Lung (tissue), 11 donors: ENCODE measurements at regions not wholly inside any gene's neighbourhood (a gene's known extent, or its start where the extent isn't known, plus 50 kb on each side); places are given as distances from the start of the nearest gene placed in this dataset.

ENCODE experiments used
- ATAC-seq: fragments of 200-7000 bp; cut with Tn5 transposase; one replicate; pipeline ENCODE4 v1.9.1; 2020; ENCODE audit warnings: moderate number of reproducible peaks; ENCODE audit not compliant: insufficient read depth, low FRiP score
- DNase-seq, 3 donors: peaks; one replicate each; pipeline ENCODE4 v3.0.0-alpha.2; 2013 to 2017
- H3K27ac ChIP-seq, 2 donors: one replicate each; pipeline ENCODE4 v1.5.1; 2013; ENCODE audit warnings: mild to moderate bottlenecking in 2 of 2, moderate library complexity in 2 of 2, control low read depth in 1 of 2, inconsistent platforms in 1 of 2, low read depth in 1 of 2, low read length in 1 of 2
- H3K27me3 ChIP-seq, 3 donors: one replicate each; pipeline ENCODE4 v1.5.1; 2013; ENCODE audit warnings: low read length in 2 of 3; ENCODE audit not compliant: control insufficient read depth in 3 of 3, insufficient read depth in 3 of 3
- H3K36me3 ChIP-seq, 4 donors: one replicate each; pipeline ENCODE4 v1.5.1; 2013; ENCODE audit warnings: low read length in 4 of 4, mild to moderate bottlenecking in 1 of 4, moderate library complexity in 1 of 4; ENCODE audit not compliant: control insufficient read depth in 4 of 4, insufficient read depth in 4 of 4
- H3K4me1 ChIP-seq, 5 donors: one replicate each; pipeline ENCODE4 v1.5.1; 2013; ENCODE audit warnings: low read length in 5 of 5, mild to moderate bottlenecking in 2 of 5, moderate library complexity in 1 of 5; ENCODE audit not compliant: control insufficient read depth in 5 of 5, insufficient read depth in 5 of 5
- H3K4me3 ChIP-seq: one replicate; pipeline ENCODE4 v1.5.1; 2013; ENCODE audit warnings: mild to moderate bottlenecking, control low read depth, moderate library complexity
- H3K9ac ChIP-seq, 2 donors: one replicate each; pipeline ENCODE4 v1.5.1; 2013; ENCODE audit warnings: low read length in 2 of 2, control low read depth in 1 of 2; ENCODE audit not compliant: insufficient read depth in 1 of 2
- H3K9me3 ChIP-seq, 4 donors: one replicate each; pipeline ENCODE4 v1.5.1; 2013; ENCODE audit warnings: low read length in 3 of 4, mild to moderate bottlenecking in 1 of 4, moderate library complexity in 1 of 4; ENCODE audit not compliant: control insufficient read depth in 4 of 4, insufficient read depth in 3 of 4
- WGBS, 2 donors: extraction: QIAGEN DNeasy Blood & Tissue Kit; methylation state at CpG; one replicate each; pipeline ENCODE4 v1.1.7; 2013; 5-methylcytosine and 5-hydroxymethylcytosine counted together
- TF ChIP-seq, protein P1 (sequence below): IDR thresholded peaks from 2 replicates; pipeline ENCODE4 v1.5.1; 2012; ENCODE audit warnings: mild to moderate bottlenecking; ENCODE audit errors: control extremely low read depth, extremely low read depth
- donor health status: control.
- donor health status: control.
- donor health status: Bipolar disorder and iron deficiency.
- donor health status: healthy.
- donor health status: DM: yes; HTN: yes; CAD: no.

- Histone ChIP-seq H3K4me3 (no peak overlapping the region), H3K9ac (no peak overlapping the region), H3K27me3 (no peaks in the 10 kb centered on the region), H3K27ac (no peak overlapping the region), H3K36me3 (no peaks in the 10 kb centered on the region), H3K9me3 (peaks cover 0 to 7% (median 3%) of the 10 kb centered on the region in 4 donors), H3K4me1 (no peaks in the 10 kb centered on the region)
- TF ChIP-seq, protein P1, sequence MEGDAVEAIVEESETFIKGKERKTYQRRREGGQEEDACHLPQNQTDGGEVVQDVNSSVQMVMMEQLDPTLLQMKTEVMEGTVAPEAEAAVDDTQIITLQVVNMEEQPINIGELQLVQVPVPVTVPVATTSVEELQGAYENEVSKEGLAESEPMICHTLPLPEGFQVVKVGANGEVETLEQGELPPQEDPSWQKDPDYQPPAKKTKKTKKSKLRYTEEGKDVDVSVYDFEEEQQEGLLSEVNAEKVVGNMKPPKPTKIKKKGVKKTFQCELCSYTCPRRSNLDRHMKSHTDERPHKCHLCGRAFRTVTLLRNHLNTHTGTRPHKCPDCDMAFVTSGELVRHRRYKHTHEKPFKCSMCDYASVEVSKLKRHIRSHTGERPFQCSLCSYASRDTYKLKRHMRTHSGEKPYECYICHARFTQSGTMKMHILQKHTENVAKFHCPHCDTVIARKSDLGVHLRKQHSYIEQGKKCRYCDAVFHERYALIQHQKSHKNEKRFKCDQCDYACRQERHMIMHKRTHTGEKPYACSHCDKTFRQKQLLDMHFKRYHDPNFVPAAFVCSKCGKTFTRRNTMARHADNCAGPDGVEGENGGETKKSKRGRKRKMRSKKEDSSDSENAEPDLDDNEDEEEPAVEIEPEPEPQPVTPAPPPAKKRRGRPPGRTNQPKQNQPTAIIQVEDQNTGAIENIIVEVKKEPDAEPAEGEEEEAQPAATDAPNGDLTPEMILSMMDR = no peak
- no peak for DNase-seq
- WGBS, 2 donors = 86 to 89% methylated on average over 6 of the region's 6 CpGs
- ATAC-seq = no peak
Observed at GRCh38 chr22:47797342-47797945, 1035.0 kb downstream of the TBC1D22A start.

GRCh38 chr22:47796128-47796908 lies 1033.9 kb downstream of the TBC1D22A start:
- no peak overlapping the region for H3K27ac ChIP-seq
- WGBS, 2 donors = 93% methylated on average over 11 of the region's 11 CpGs
- H3K4me1 ChIP-seq = no peaks in the 10 kb centered on the region
- H3K4me3 ChIP-seq = no peak overlapping the region
- H3K27me3 ChIP-seq = no peaks in the 10 kb centered on the region
- DNase-seq (no peak), ATAC-seq (no peak)
- H3K36me3 ChIP-seq = no peaks in the 10 kb centered on the region
- no peak overlapping the region for H3K9ac ChIP-seq
- H3K9me3 ChIP-seq = peaks cover 0 to 7% (median 3%) of the 10 kb centered on the region in 4 donors
- TF ChIP-seq, protein P1 = no peak

DNA sequence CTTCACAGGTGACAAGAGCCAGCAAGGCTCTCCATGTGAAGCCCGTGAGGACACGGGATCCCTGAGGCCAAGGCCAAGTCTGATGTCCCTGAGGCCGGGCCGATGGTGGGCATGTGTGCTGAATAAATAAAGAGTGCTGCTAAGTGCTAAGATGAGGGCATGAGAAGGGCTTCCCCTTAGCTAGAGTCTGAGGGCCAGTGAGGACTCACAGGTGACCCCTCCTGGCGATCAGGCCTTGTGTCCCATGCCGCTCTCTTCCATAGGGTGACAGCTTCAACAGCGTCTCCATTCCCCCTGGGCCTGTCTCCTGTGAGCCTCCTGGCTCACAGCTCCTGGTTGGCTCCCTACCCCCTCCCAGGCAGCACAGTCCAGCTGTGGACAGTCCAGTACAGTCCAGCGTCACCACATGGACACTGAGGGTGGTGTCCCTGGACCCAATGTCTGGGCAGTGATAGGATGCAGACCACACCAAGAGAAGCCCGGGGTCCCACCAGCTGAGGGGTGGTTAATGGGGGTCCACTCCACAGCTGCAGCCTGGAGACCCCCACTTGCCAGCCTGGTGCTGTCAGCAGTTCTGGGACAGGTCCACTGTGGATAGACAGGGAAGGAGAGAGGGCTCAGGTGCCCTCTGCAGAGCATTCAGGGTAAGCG lies 1033.2 kb downstream of the TBC1D22A start:
- DNase-seq (no peak), ATAC-seq (no peak)
- no peaks in the 10 kb centered on the region for H3K36me3 ChIP-seq
- no peaks in the 10 kb centered on the region for H3K4me1 ChIP-seq
- WGBS, 2 donors = 84 to 95% methylated on average over 10 of the region's 10 CpGs
- no peak overlapping the region for H3K9ac ChIP-seq
- no peaks in the 10 kb centered on the region for H3K27me3 ChIP-seq
- H3K27ac ChIP-seq = no peak overlapping the region
- H3K4me3 ChIP-seq = no peak overlapping the region
- TF ChIP-seq, protein P1 = no peak
- peaks cover 0 to 7% (median 3%) of the 10 kb centered on the region in 4 donors for H3K9me3 ChIP-seq
